Pancreas (tissue), 10 donors: ENCODE measurements at regions not wholly inside any gene's neighbourhood (a gene's known extent, or its start where the extent isn't known, plus 50 kb on each side); places are given as distances from the start of the nearest gene placed in this dataset.

Experiments used
- ATAC-seq, 4 donors: fragments of 200-7000 bp; cut with Tn5 transposase; one replicate each; pipeline versions ENCODE4 v1.8.0 to v1.9.1; 2020; ENCODE audit warnings: mild to moderate bottlenecking in 4 of 4, moderate library complexity in 4 of 4
- DNase-seq, 6 donors: peaks; one replicate each; pipeline ENCODE4 v3.0.0-alpha.2; 2020
- FAIRE-seq: peaks from 2 replicates; lab custom pipeline; 2012; peaks lifted over from hg19 to GRCh38; lab: Jason Lieb, UNC
- H3K27ac ChIP-seq, 4 donors: fragments of 200-600 bp; sonication (generic); 1 replicate in 3 of 4; 2 replicates in 1 of 4; pipeline versions ENCODE4 v1.5.0 to v1.8.0; 2020
- H3K27me3 ChIP-seq, 4 donors: fragments of 200-600 bp; one replicate each; pipeline ENCODE4 v1.8.0; 2021
- H3K36me3 ChIP-seq, 3 donors: fragments of 200-600 bp; sonication (generic) in 1 of 3; one replicate each; pipeline versions ENCODE4 v1.5.0 to v1.8.0; 2020 to 2021
- H3K4me1 ChIP-seq, 3 donors: fragments of 200-600 bp; one replicate each; pipeline ENCODE4 v1.8.0; 2021
- H3K4me3 ChIP-seq, 4 donors: fragments of 200-600 bp; sonication (generic) in 2 of 4; one replicate each; pipeline versions ENCODE4 v1.5.0 to v1.8.0; 2020 to 2021
- H3K9me3 ChIP-seq, 4 donors: fragments of 200-600 bp; one replicate each; pipeline ENCODE4 v1.8.0; 2021
- CTCF ChIP-seq, 4 donors: fragments of 200-600 bp; sonication (generic) in 3 of 4; IDR thresholded peaks; one replicate each; pipeline versions ENCODE4 v1.5.0 to v1.8.0; 2021; ENCODE audit warnings: antibody characterized with exemption in 4 of 4
- WGBS, 2 donors: extraction: QIAGEN DNeasy Blood & Tissue Kit; methylation state at CpG; one replicate each; pipeline ENCODE4 v1.1.7; 2013; 5-methylcytosine and 5-hydroxymethylcytosine counted together
- intact Hi-C, 3 donors: fragments of 100-400 bp; cut with DNase I; formaldehyde crosslinking; loops; one replicate each; pipeline versions ENCODE4 v1.11.1 to v1.14.2; 2022
- donor health status: healthy with polysubstance abuse.
- donor health status: DM: no; HTN: no; CAD: no; lungs with moderate emphysema.
- donor health status: DM: no; HTN: no; CAD: no.
- donor health status: control.
- donor health status: control.
- donor health status: Bipolar disorder and iron deficiency.
- donor health status: DM: yes; HTN: yes; CAD: no.
- donor health status: DM: no; HTN: no; CAD: no.
- donor health status: DM: no; HTN: no; CAD: no.
- donor health status: DM: yes; HTN: yes; CAD: no.

GRCh38 chr6:132933090-132933489 lies 118.7 kb downstream of the RPS12 start:
- Histone ChIP-seq H3K27me3 (no peaks in the 10 kb centered on the region), H3K9me3 (no peaks in the 10 kb centered on the region), H3K4me1 (no peaks in the 10 kb centered on the region), H3K4me3 (no peak overlapping the region), H3K27ac (no peak overlapping the region), H3K36me3 (no peaks in the 10 kb centered on the region)
- FAIRE-seq (no peak), ATAC-seq (no peak), DNase-seq (no peak)
- intact Hi-C loops = no loop called here
- TF ChIP-seq CTCF (IDR thresholded peaks at IDR 0.05) = no peak
- 46 to 54% methylated on average over 8 of the region's 8 CpGs for WGBS, 2 donors

DNA sequence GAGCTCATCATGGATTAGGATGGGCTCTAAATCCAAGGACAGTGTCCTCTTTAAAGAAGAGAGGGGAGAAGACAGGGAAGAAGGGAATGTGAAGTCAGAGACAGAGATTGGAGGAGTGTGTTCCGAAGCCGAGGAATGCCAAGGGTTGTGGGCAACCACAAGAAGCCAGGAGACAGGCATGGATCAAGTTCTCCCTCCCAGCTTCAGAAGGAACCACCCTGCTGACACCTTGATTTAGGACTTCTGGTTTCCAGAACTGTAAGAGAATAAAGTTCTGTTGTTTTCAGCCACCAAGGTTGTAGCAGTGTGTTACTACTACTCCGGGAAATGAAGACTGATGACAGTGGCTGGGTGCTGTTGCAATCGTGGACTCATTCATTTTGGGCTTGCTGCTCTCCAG lies 120.1 kb downstream of the RPS12 start:
- no peak for TF ChIP-seq CTCF (IDR thresholded peaks at IDR 0.05)
- intact Hi-C loops = no loop called here
- DNase-seq (no peak), FAIRE-seq (no peak), ATAC-seq (no peak)
- 36 to 57% methylated on average over 4 of the region's 4 CpGs for WGBS, 2 donors
- H3K9me3 ChIP-seq = no peaks in the 10 kb centered on the region
- H3K27ac ChIP-seq = no peak overlapping the region
- no peaks in the 10 kb centered on the region for H3K4me1 ChIP-seq
- no peak overlapping the region for H3K4me3 ChIP-seq
- no peaks in the 10 kb centered on the region for H3K36me3 ChIP-seq
- no peaks in the 10 kb centered on the region for H3K27me3 ChIP-seq

- Histone ChIP-seq H3K27ac (no peak overlapping the region), H3K4me3 (no peak overlapping the region), H3K4me1 (no peaks in the 10 kb centered on the region), H3K9me3 (no peaks in the 10 kb centered on the region), H3K27me3 (no peaks in the 10 kb centered on the region), H3K36me3 (no peaks in the 10 kb centered on the region)
- no peak for DNase-seq
- WGBS, 2 donors = 17 to 42% methylated on average over 2 of the region's 2 CpGs
- TF ChIP-seq CTCF (IDR thresholded peaks at IDR 0.05) = no peak
- ATAC-seq = peak in 1 of 4 donors; percentile 41
- no peak for FAIRE-seq
- intact Hi-C loops = no loop called here
Observed at GRCh38 chr6:132936646-132937045, 122.3 kb downstream of the RPS12 start.

DNA sequence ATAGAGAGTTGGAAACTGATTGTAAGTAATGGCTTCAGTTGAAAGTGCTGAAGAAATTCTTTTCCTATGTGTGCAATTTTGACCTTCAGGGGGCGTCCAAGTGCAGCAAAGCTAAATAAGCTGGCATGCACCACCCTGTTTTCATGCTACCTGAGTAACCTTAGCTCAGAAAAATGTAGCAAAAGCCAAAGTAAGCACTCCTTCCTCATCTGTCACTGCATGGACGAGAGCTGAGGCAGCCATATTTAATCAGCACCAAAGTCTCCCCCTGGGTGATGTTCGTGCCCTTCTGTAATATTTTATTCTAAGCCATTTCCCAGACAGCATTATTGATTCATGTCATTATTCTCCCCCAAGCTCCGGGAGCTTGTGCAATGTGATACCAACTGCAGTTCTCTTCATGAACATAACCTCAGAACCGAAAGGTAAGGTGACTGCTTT lies 123.1 kb downstream of the RPS12 start:
- ATAC-seq (peak; percentile 84 to 98 (median 92)), DNase-seq (peak in 5 of 6 donors; percentile 53 to 70 (median 62)), FAIRE-seq (no peak)
- Histone ChIP-seq H3K4me3 (no peak overlapping the region), H3K4me1 (no peaks in the 10 kb centered on the region), H3K27me3 (no peaks in the 10 kb centered on the region), H3K27ac (peak overlapping the region in 2 of 4 donors; percentile 37 to 44), H3K9me3 (no peaks in the 10 kb centered on the region), H3K36me3 (no peaks in the 10 kb centered on the region)
- peak; percentile 20 to 53 (median 36) for TF ChIP-seq CTCF (IDR thresholded peaks at IDR 0.05)
- intact Hi-C loops = no loop called here
- WGBS, 2 donors = 9 to 10% methylated on average over 5 of the region's 5 CpGs

DNA sequence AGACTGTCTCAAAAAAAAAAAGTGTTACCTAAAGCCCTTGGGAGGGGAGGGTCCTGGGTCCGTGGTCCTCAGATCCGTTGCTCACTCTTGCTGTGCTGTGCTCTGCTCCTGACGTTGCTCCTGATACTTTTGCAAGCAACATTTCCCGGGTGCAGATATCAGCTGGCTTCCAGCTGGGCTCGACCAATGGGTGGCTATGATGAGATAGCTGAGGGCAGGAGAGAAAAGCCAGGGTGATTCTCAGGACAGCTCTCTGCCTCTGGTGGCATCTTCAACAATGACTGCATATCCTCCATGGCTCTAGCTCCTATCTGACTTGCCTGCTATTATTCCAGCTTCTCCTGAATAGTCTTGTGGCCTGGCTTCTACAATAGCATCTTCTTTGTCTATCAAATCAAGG lies 134.5 kb downstream of the RPS12 start:
- no peak for TF ChIP-seq CTCF (IDR thresholded peaks at IDR 0.05)
- WGBS, 2 donors = 43 to 62% methylated on average over 5 of the region's 5 CpGs
- H3K27ac ChIP-seq = no peak overlapping the region
- no peaks in the 10 kb centered on the region for H3K27me3 ChIP-seq
- intact Hi-C loops = no loop called here
- no peaks in the 10 kb centered on the region for H3K9me3 ChIP-seq
- no peak for FAIRE-seq
- no peak overlapping the region for H3K4me3 ChIP-seq
- ATAC-seq = no peak
- no peak for DNase-seq
- H3K36me3 ChIP-seq = no peaks in the 10 kb centered on the region
- H3K4me1 ChIP-seq = no peaks in the 10 kb centered on the region
